ENCODE measurements at regions not wholly inside any gene's neighbourhood (a gene's known extent, or its start where the extent isn't known, plus 50 kb on each side); places are given as distances from the start of the nearest gene placed in this dataset.
"Not testable (repeated sequence)": the region's sequence is repeated elsewhere in the genome, so short reads cannot be mapped to it uniquely, and the experiment has no call there.

DNA sequence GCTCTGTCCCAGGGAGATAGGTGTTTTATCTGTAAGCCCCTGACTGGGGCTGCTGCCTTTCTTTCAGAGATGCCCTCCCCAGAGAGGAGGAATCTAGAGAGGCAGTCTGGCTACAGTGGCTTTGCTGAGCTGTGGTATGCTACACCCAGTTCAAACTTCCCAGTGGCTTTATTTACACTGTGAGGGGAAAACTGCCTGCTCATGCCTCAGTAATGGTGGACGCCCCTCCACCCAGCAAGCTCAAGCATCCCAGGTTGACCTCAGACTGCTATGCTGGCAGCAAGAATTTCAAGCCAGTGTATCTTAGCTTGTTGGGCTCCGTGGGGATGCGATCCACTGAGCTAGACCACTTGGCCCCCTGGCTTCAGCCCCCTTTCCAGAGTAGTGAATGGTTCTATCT is 72.6 kb upstream of the STK38L start:
- TF ChIP-seq EZH2 (IDR thresholded peaks at IDR 0.05); POLR2AphosphoS5 (IDR thresholded peaks at IDR 0.05; ENCODE audit: borderline replicate concordance, low read depth, low read length): not testable (repeated sequence)
